IgD-negative memory B cell (primary cell): ENCODE measurements at regions not wholly inside any gene's neighbourhood (a gene's known extent, or its start where the extent isn't known, plus 50 kb on each side); places are given as distances from the start of the nearest gene placed in this dataset.

ENCODE experiments used
- H3K27ac Mint-ChIP-seq, 3 donors: one replicate each; pipeline ENCODE4 v1.8.0; 2020 to 2022; ENCODE audit warnings: mild to moderate bottlenecking in 3 of 3, mixed read lengths in 3 of 3, moderate library complexity in 1 of 3
- H3K27me3 Mint-ChIP-seq: one replicate; pipeline ENCODE4 v1.8.0; 2021; ENCODE audit warnings: mixed read lengths
- H3K36me3 Mint-ChIP-seq: one replicate; pipeline ENCODE4 v1.8.0; 2020; ENCODE audit warnings: mild to moderate bottlenecking, mixed read lengths
- H3K4me1 Mint-ChIP-seq, 3 donors: one replicate each; pipeline ENCODE4 v1.8.0; 2020 to 2022; ENCODE audit warnings: mixed read lengths in 3 of 3, mild to moderate bottlenecking in 1 of 3
- H3K4me3 Mint-ChIP-seq, 4 donors: one replicate each; pipeline ENCODE4 v1.8.0; 2020 to 2022; ENCODE audit warnings: mild to moderate bottlenecking in 4 of 4, mixed read lengths in 4 of 4, moderate library complexity in 3 of 4
- H3K9me3 Mint-ChIP-seq, 3 donors: one replicate each; pipeline ENCODE4 v1.8.0; 2020 to 2021; ENCODE audit warnings: mixed read lengths in 3 of 3, mild to moderate bottlenecking in 1 of 3

DNA sequence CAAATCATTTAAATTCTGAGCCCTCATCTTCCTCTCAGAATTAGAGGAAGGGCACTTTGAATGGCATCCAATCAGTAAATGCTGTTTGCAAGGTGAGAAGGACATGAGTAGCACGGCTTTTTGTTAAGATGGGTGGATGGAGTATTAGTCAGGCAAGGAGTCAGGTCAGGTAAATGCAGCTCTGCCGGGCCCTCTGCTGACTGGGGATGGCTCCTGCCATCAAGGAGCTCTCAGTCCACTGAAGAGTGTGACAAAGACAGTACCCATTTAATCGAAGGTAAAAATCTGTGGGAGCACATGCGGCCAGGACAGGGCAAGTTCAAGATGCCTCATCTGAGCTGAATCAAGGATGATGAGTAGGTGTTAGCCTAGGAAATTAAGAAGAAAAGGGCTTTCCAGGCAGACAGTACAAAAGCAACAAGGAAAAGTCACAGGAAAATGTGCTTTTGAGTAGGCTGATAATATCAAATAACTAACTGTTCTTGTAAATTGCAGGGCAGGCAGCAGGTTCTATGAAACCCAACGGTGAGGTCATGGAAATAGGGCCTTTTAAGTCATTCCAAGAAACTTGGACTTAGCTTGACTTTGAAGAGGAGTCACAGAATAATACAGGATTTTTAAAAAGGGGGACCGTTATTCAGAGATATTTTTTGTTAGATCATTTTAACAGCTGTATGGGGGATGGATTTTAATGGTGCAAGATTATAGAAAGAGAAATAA, 670.5 kb upstream of the ARGLU1 start:
- no peaks in the 10 kb centered on the region for H3K36me3 Mint-ChIP-seq
- peaks cover 0 to 7% (median 0%) of the 10 kb centered on the region in 3 donors for H3K9me3 Mint-ChIP-seq
- H3K27ac Mint-ChIP-seq = no peak overlapping the region
- no peak overlapping the region for H3K4me3 Mint-ChIP-seq
- H3K27me3 Mint-ChIP-seq = no peaks in the 10 kb centered on the region
- H3K4me1 Mint-ChIP-seq = no peaks in the 10 kb centered on the region

DNA sequence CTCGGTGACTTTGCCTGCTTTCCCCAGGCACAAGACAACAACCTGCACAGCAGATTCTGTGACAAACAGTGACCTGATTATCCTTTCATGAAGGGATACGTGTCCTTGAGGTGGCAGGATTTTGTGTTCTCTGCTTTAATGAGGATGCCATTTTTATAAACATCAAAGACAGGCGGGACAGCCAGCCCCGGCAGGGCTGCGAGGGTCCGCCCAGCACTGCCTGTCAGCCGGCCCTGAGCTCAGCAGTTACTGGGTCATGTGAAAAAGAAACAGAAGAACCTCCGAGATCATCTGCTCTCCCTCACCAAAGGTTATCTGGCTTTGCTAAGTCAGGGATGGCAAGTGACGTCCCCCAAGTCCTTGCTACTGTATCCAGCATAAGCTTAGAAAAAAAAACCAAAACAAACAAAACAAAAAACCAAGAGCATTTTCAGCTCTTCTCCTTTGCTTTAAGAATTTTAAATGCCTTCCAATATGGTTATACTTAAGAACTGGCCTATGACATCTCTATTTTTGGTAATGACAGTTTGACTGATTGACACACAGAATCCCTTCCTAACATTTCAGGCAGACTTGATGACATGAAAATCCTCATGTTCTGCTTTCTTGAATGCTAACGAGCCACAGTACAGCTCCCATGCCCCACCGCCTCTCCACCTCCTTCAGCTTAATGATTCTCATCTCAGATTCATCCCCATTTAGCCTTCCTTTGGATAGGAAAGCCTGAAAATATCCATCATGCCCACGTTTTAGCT, 666.6 kb upstream of the ARGLU1 start:
- H3K36me3 Mint-ChIP-seq = no peaks in the 10 kb centered on the region
- H3K9me3 Mint-ChIP-seq = peaks cover 0 to 7% (median 3%) of the 10 kb centered on the region in 3 donors
- H3K27me3 Mint-ChIP-seq = no peaks in the 10 kb centered on the region
- H3K4me3 Mint-ChIP-seq = no peak overlapping the region
- no peaks in the 10 kb centered on the region for H3K4me1 Mint-ChIP-seq
- H3K27ac Mint-ChIP-seq = no peak overlapping the region

GRCh38 chr13:107233541-107233940, 665.6 kb upstream of the ARGLU1 start:
- Mint-ChIP-seq H3K4me1 (no peaks in the 10 kb centered on the region), H3K4me3 (no peak overlapping the region), H3K36me3 (no peaks in the 10 kb centered on the region), H3K27me3 (no peaks in the 10 kb centered on the region), H3K9me3 (peaks cover 0 to 3% (median 3%) of the 10 kb centered on the region in 3 donors), H3K27ac (no peak overlapping the region)

DNA sequence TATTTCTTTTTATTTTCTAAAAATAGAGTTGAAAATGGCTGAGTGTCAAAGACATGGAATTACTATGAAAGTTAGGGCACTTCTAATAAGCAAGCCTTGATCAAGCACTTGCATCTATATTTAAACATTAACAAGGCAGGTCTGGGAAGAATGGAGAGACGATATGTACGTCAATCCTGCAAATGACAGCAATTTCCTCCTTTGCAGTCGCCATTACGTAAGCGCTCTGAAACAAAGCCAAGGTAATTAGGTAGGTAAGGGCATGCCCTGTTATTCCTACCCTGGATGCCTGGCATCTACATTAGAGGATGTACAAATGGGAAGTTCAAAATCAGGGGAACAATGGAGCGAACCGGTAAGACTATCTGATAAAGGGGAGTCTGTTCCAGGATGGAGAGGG, 664.0 kb upstream of the ARGLU1 start:
- Mint-ChIP-seq H3K4me1 (no peaks in the 10 kb centered on the region), H3K27me3 (no peaks in the 10 kb centered on the region), H3K9me3 (peaks cover 0 to 3% (median 3%) of the 10 kb centered on the region in 3 donors), H3K27ac (peak overlapping the region in 1 of 3 donors; percentile 33), H3K4me3 (no peak overlapping the region), H3K36me3 (no peaks in the 10 kb centered on the region)

- Mint-ChIP-seq H3K9me3 (peaks cover 0 to 3% (median 0%) of the 10 kb centered on the region in 3 donors), H3K27me3 (peaks cover 1% of the 10 kb centered on the region), H3K36me3 (no peaks in the 10 kb centered on the region)
These were observed 655.9 kb upstream of the ARGLU1 start for GRCh38 chr13:107223867-107224266.

DNA sequence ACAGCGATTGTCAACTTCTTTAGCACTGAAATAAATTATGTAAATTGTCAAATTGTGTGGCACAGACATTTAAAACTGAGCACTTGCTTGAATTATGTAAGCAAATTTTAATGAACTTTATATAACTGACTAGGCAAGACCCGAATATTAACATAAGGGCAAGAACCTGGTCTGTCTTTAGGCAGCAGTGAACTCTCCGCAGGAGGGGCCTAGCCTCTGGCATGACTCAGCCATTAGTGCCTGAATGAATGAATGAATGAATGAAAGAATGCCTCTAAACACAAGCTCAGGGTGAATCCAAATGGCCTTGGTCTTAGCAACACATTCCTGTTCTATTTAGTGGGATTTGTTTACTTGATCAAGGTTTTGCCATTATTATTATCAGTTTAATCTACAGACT, 654.7 kb upstream of the ARGLU1 start:
- H3K4me1 Mint-ChIP-seq = no peaks in the 10 kb centered on the region
- H3K27me3 Mint-ChIP-seq = peaks cover 1% of the 10 kb centered on the region
- no peak overlapping the region for H3K4me3 Mint-ChIP-seq
- no peaks in the 10 kb centered on the region for H3K9me3 Mint-ChIP-seq
- no peaks in the 10 kb centered on the region for H3K36me3 Mint-ChIP-seq
- no peak overlapping the region for H3K27ac Mint-ChIP-seq

More at GRCh38 chr13:107223867-107224266, 655.9 kb upstream of the ARGLU1 start:
- no peak overlapping the region for H3K4me3 Mint-ChIP-seq
- no peaks in the 10 kb centered on the region for H3K4me1 Mint-ChIP-seq
- H3K27ac Mint-ChIP-seq = no peak overlapping the region

DNA sequence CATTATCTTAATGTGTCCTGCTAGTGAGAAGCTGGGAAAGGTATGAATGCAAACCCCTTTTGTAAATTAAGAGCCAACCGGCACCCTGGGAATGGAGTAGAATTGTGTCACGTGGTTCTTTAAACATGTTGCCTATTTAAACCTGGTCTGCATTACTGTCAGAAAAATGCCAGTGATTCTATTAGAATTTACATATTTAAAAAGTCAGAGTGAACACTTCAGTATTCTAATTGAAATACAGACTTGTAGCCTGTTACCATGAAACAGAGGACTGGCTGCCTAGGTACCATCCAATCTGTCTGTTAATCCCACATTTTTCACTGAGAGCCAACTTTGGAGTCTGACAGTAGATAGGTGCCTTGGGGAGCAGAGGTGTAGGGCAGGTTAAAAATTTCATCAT, 652.3 kb upstream of the ARGLU1 start:
- Mint-ChIP-seq H3K27ac (no peak overlapping the region), H3K4me3 (no peak overlapping the region), H3K27me3 (peaks cover 1% of the 10 kb centered on the region), H3K9me3 (no peaks in the 10 kb centered on the region), H3K36me3 (no peaks in the 10 kb centered on the region), H3K4me1 (no peaks in the 10 kb centered on the region)

GRCh38 chr13:107217251-107217650, 649.3 kb upstream of the ARGLU1 start:
- no peak overlapping the region for H3K4me3 Mint-ChIP-seq

GRCh38 chr13:107216046-107216755, 648.3 kb upstream of the ARGLU1 start:
- Mint-ChIP-seq H3K9me3 (no peaks in the 10 kb centered on the region), H3K4me1 (no peaks in the 10 kb centered on the region), H3K27ac (no peak overlapping the region), H3K27me3 (peaks cover 1% of the 10 kb centered on the region), H3K4me3 (no peak overlapping the region), H3K36me3 (no peaks in the 10 kb centered on the region)

More at GRCh38 chr13:107217251-107217650, 649.3 kb upstream of the ARGLU1 start:
- Mint-ChIP-seq H3K27ac (no peak overlapping the region), H3K9me3 (no peaks in the 10 kb centered on the region), H3K27me3 (peaks cover 1% of the 10 kb centered on the region), H3K4me1 (no peaks in the 10 kb centered on the region), H3K36me3 (no peaks in the 10 kb centered on the region)

- no peak overlapping the region for H3K4me3 Mint-ChIP-seq
- no peaks in the 10 kb centered on the region for H3K4me1 Mint-ChIP-seq
- H3K9me3 Mint-ChIP-seq = no peaks in the 10 kb centered on the region
- no peak overlapping the region for H3K27ac Mint-ChIP-seq
- no peaks in the 10 kb centered on the region for H3K36me3 Mint-ChIP-seq
- H3K27me3 Mint-ChIP-seq = no peaks in the 10 kb centered on the region
These were observed 643.1 kb upstream of the ARGLU1 start for GRCh38 chr13:107211073-107211472.

- Mint-ChIP-seq H3K27ac (no peak overlapping the region), H3K4me3 (no peak overlapping the region), H3K36me3 (no peaks in the 10 kb centered on the region), H3K27me3 (no peaks in the 10 kb centered on the region), H3K9me3 (no peaks in the 10 kb centered on the region), H3K4me1 (no peaks in the 10 kb centered on the region)
These were observed 642.7 kb upstream of the ARGLU1 start for GRCh38 chr13:107210723-107211030.

DNA sequence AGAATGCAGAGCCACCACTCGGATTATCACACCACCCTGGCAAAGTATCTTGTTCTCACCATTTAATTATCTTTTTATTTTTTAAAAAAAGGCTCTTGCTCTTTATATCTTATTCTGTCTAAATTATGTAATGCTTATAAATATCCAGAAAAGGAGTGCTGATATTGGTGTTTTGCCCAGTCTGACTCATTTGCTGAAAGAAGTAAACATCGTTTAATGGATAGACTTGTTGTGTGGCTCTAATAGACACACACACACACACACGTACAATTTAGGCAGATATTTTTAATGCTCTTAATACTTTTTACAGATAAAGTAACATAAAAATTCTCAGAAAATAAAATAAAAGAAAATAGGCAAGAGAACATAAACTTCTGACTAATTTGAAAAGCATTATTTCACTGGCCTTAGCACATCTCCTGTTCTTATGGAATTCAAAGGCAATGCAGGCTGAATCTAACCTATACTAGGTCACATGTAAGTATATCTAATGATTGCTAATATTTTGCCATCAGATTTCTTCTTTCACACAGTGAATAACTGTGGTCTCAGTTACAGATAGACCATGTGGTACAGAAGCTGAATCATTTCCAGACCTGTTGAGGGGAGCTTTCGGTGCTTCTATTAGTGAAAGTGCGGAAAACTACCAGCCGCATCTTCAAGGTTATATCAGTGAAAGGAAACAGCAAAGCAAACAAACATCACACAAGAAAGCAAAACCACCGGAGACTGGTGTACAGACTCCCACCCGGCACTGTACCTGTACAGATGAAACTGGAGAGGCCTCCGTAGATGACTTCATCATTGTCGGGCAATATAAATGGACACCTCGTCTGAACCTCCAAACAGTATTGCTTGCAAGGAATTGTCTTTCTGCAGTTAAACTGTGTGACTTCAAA, 642.1 kb upstream of the ARGLU1 start:
- no peaks in the 10 kb centered on the region for H3K9me3 Mint-ChIP-seq
- no peak overlapping the region for H3K27ac Mint-ChIP-seq
- H3K27me3 Mint-ChIP-seq = no peaks in the 10 kb centered on the region
- no peaks in the 10 kb centered on the region for H3K36me3 Mint-ChIP-seq
- H3K4me3 Mint-ChIP-seq = no peak overlapping the region
- peaks cover 0 to 3% (median 0%) of the 10 kb centered on the region in 3 donors for H3K4me1 Mint-ChIP-seq

DNA sequence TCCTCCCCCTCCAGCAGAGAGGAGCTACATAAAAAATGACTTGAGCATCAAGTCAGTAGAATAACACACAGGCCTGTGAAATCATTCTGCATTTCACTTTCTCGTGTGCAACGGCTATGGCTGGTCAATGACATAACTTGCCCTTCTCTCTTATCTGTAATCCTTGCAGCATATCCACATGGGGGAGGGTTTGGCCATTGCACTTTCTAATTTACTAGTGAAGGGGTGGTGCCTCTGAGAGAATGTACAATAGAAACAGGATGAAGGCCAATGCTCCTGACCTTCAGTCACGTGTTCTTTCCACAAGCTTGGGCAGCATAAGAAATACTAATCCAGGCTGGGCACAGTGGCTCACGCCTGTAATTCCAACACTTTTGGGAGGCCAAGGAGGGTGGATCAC, 641.0 kb upstream of the ARGLU1 start:
- Mint-ChIP-seq H3K4me1 (peaks cover 0 to 3% (median 0%) of the 10 kb centered on the region in 3 donors), H3K4me3 (no peak overlapping the region), H3K36me3 (no peaks in the 10 kb centered on the region), H3K27ac (no peak overlapping the region), H3K9me3 (no peaks in the 10 kb centered on the region), H3K27me3 (no peaks in the 10 kb centered on the region)

- peaks cover 0 to 2% (median 0%) of the 10 kb centered on the region in 3 donors for H3K9me3 Mint-ChIP-seq
- H3K4me3 Mint-ChIP-seq = no peak overlapping the region
- H3K27me3 Mint-ChIP-seq = no peaks in the 10 kb centered on the region
- H3K36me3 Mint-ChIP-seq = no peaks in the 10 kb centered on the region
- H3K4me1 Mint-ChIP-seq = peaks cover 0 to 3% (median 0%) of the 10 kb centered on the region in 3 donors
- peak overlapping the region in 1 of 3 donors; percentile 32 for H3K27ac Mint-ChIP-seq
These were observed 637.6 kb upstream of the ARGLU1 start for GRCh38 chr13:107205318-107206104.
